ENCODE measurements at regions not wholly inside any gene's neighbourhood (a gene's known extent, or its start where the extent isn't known, plus 50 kb on each side); places are given as distances from the start of the nearest gene placed in this dataset.

GRCh38 chr6:97939440-97940168 is 656.6 kb upstream of the MMS22L start:
- Histone ChIP-seq H3K36me3 (no peaks in the 10 kb centered on the region), H3K27me3 (no peaks in the 10 kb centered on the region), H3K4me1 (no peaks in the 10 kb centered on the region), H3K9me3 (no peaks in the 10 kb centered on the region), H3K4me3 (ENCODE audit: low read depth, low read length) (no peak overlapping the region)
- DNase-seq, result no peak
- TF ChIP-seq, protein P1, sequence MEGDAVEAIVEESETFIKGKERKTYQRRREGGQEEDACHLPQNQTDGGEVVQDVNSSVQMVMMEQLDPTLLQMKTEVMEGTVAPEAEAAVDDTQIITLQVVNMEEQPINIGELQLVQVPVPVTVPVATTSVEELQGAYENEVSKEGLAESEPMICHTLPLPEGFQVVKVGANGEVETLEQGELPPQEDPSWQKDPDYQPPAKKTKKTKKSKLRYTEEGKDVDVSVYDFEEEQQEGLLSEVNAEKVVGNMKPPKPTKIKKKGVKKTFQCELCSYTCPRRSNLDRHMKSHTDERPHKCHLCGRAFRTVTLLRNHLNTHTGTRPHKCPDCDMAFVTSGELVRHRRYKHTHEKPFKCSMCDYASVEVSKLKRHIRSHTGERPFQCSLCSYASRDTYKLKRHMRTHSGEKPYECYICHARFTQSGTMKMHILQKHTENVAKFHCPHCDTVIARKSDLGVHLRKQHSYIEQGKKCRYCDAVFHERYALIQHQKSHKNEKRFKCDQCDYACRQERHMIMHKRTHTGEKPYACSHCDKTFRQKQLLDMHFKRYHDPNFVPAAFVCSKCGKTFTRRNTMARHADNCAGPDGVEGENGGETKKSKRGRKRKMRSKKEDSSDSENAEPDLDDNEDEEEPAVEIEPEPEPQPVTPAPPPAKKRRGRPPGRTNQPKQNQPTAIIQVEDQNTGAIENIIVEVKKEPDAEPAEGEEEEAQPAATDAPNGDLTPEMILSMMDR (IDR thresholded peaks at IDR 0.05; ENCODE audit: low read depth, low read length), result no peak

DNA sequence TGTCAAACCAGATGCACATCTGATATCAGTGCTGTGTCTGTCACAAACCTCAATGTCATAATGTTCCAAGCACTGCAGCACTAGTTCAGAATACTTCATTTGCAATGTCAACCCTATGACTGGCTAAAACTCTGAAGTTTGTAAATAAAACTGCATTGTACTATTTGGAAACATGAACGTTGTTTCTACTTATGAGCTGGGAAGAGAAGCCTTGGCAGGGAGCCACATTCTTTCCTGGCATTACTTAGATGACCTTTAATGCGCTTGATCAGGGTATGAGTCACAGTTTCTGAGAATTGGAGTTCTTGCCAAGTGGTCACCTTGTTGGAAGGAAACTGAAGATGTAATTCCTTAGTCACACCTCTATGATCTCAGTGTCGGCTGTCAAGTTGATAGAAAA is 664.8 kb upstream of the MMS22L start:
- no peaks in the 10 kb centered on the region for H3K36me3 ChIP-seq
- no peaks in the 10 kb centered on the region for H3K27me3 ChIP-seq
- no peaks in the 10 kb centered on the region for H3K4me1 ChIP-seq
- H3K9me3 ChIP-seq, result no peaks in the 10 kb centered on the region
- peak; percentile 19 for DNase-seq
- no peak overlapping the region for H3K4me3 ChIP-seq (ENCODE audit: low read depth, low read length)
- TF ChIP-seq, protein P1 (IDR thresholded peaks at IDR 0.05; ENCODE audit: low read depth, low read length), result no peak

DNA sequence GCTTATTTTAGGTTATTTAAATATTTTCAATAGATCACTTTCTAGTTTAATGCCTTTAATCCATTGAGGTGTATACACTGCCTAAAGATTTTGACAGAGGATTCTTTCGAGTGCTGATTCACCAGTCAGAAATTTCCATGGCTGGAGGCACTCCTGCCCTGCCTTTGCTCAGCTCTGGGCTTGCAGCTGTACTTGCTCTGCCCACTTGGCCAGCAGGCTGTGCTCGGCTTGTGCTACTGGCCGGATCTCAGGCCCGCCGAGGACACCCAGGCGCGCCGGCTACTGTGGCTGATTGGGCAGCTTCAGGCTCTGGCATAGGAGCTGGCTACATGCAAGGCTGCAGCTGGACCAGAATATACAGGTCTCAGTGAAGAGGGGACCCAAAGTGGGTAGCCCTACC is 675.1 kb upstream of the MMS22L start:
- H3K4me3 ChIP-seq (ENCODE audit: low read depth, low read length), result no peak overlapping the region
- no peaks in the 10 kb centered on the region for H3K9me3 ChIP-seq
- DNase-seq, result no peak
- H3K36me3 ChIP-seq, result no peaks in the 10 kb centered on the region
- TF ChIP-seq, protein P1 (IDR thresholded peaks at IDR 0.05; ENCODE audit: low read depth, low read length), result no peak
- H3K4me1 ChIP-seq, result no peaks in the 10 kb centered on the region
- H3K27me3 ChIP-seq, result 0 out of 2 replicates have a peak, but pooled peaks cover 4% of the 10 kb centered on the region

- H3K27me3 ChIP-seq, result 0 out of 2 replicates have a peak, but pooled peaks cover 4% of the 10 kb centered on the region
- H3K4me3 ChIP-seq (ENCODE audit: low read depth, low read length), result no peak overlapping the region
- H3K9me3 ChIP-seq, result no peaks in the 10 kb centered on the region
- no peaks in the 10 kb centered on the region for H3K4me1 ChIP-seq
- TF ChIP-seq, protein P1 (IDR thresholded peaks at IDR 0.05; ENCODE audit: low read depth, low read length), result no peak
- no peaks in the 10 kb centered on the region for H3K36me3 ChIP-seq
- DNase-seq, result no peak
Measured at GRCh38 chr6:97963193-97963592, 680.2 kb upstream of the MMS22L start.

DNA sequence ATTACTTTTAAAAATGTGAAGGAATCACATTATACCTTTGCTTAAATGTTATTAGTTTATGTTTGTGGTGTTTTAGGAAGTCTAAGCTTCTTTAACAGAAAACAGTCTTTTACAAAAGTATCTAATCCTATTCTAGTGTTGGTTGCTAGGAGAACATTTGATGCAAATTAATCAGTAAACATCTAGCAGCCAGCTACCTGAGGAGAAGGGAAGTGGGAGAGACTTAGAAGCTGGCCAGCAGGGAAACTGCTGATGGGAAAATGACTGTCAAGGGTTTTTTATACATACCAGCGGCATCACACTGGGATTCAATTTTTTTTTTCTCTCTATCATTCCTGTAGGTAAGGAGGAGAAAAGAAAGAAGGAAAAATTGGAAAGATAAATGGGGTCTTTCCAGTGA is 686.0 kb upstream of the MMS22L start:
- Histone ChIP-seq H3K9me3 (no peaks in the 10 kb centered on the region), H3K4me1 (no peaks in the 10 kb centered on the region), H3K36me3 (no peaks in the 10 kb centered on the region), H3K4me3 (ENCODE audit: low read depth, low read length) (no peak overlapping the region), H3K27me3 (no peaks in the 10 kb centered on the region)
- DNase-seq, result no peak
- TF ChIP-seq, protein P1 (IDR thresholded peaks at IDR 0.05; ENCODE audit: low read depth, low read length), result no peak

GRCh38 chr6:97977084-97977483 is 694.1 kb upstream of the MMS22L start:
- DNase-seq, result no peak
- H3K36me3 ChIP-seq, result no peaks in the 10 kb centered on the region
- no peaks in the 10 kb centered on the region for H3K9me3 ChIP-seq
- TF ChIP-seq, protein P1 (IDR thresholded peaks at IDR 0.05; ENCODE audit: low read depth, low read length), result no peak
- no peaks in the 10 kb centered on the region for H3K4me1 ChIP-seq
- H3K27me3 ChIP-seq, result no peaks in the 10 kb centered on the region
- H3K4me3 ChIP-seq (ENCODE audit: low read depth, low read length), result no peak overlapping the region
